Stimulated activated CD4-positive, alpha-beta T cell treated with anti-CD3 and anti-CD28 coated beads, TNF-alpha, amount 100 ng/mL, for 48 hours (primary cell): ENCODE measurements at regions not wholly inside any gene's neighbourhood (a gene's known extent, or its start where the extent isn't known, plus 50 kb on each side); places are given as distances from the start of the nearest gene placed in this dataset.

Source experiments
- DNase-seq, 3 donors: peaks; one replicate each; pipeline ENCODE4 v3.0.0-alpha.2; 2020; ENCODE audit warnings: low read depth in 3 of 3

DNA sequence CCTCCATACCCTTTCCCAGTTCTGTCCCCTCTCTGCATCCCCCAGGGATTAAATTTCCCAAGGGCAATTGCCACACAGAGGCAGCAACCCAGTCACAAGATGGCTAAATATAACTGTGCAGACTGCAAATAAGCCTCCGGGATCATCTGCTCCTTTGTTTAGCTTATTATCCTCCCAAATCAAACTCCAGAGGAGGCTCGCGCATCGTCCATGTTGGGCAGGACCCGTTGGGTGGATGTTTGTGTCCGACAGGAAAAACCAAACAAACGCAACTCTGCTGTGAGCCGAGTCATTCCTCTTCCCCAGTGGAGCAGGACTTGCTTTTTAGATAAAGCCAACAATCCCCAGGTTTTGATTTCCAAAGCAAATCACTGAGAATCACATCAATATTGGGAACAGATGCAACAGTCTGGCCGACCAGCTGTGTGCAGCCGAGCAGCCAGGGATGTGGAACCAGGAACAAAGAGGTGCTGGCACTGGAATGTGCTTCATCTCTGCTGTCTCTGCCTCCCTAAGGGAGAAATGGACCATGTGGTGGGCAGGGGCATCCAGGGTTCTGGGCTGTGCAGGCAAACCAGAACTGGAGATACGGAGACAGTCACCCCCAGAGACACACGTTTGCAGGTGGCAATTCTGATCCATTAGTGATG, 89.8 kb downstream of the PTTG1 start:
- no peak for DNase-seq
